HEK293T (cell line): ENCODE measurements at regions not wholly inside any gene's neighbourhood (a gene's known extent, or its start where the extent isn't known, plus 50 kb on each side); places are given as distances from the start of the nearest gene placed in this dataset.

Experiments
- BHLHE40 ChIP-seq: fragments of 450-650 bp; IDR thresholded peaks from 2 replicates; pipeline ENCODE4 v1.6.1; 2016; ENCODE audit warnings: mild to moderate bottlenecking, moderate library complexity, borderline replicate concordance
- ELF4 ChIP-seq: fragments of 450-650 bp; IDR thresholded peaks from 2 replicates; pipeline ENCODE4 v1.6.1; 2017; ENCODE audit warnings: antibody characterized with exemption
- FOXA1 ChIP-seq: fragments of 450-650 bp; IDR thresholded peaks from 2 replicates; pipeline ENCODE4 v1.6.1; 2016; ENCODE audit warnings: mild to moderate bottlenecking
- FOXM1 ChIP-seq: fragments of 450-650 bp; IDR thresholded peaks from 2 replicates; pipeline ENCODE4 v1.6.1; 2017; ENCODE audit warnings: mild to moderate bottlenecking, borderline replicate concordance
- PKNOX1 ChIP-seq: fragments of 450-650 bp; IDR thresholded peaks from 2 replicates; pipeline ENCODE4 v1.6.1; 2016
- SP1 ChIP-seq: fragments of 450-650 bp; IDR thresholded peaks from 2 replicates; pipeline ENCODE4 v1.6.1; 2017
- SUZ12 ChIP-seq: fragments of 450-650 bp; IDR thresholded peaks from 2 replicates; pipeline ENCODE4 v1.6.1; 2016; ENCODE audit warnings: mild to moderate bottlenecking

- no peak for TF ChIP-seq SP1
- TF ChIP-seq PKNOX1: no peak
- TF ChIP-seq BHLHE40: no peak
- no peak for TF ChIP-seq SUZ12
- no peak for TF ChIP-seq FOXA1
- TF ChIP-seq ELF4: no peak
- TF ChIP-seq FOXM1: no peak
These were observed 155.8 kb upstream of the GADL1 start for GRCh38 chr3:31050296-31050695.
